SK-N-SH treated with all-trans-retinoic acid at 6 μM for 48 hours (cell line): ENCODE measurements at regions not wholly inside any gene's neighbourhood (a gene's known extent, or its start where the extent isn't known, plus 50 kb on each side); places are given as distances from the start of the nearest gene placed in this dataset.

Experiments
- ATAC-seq: fragments of 200-7000 bp; cut with Tn5 transposase; 3 replicates; pipeline ENCODE4 v1.9.1; 2020; ENCODE audit warnings: mild to moderate bottlenecking, moderate library complexity
- ARNTL ChIP-seq: fragments of 450-650 bp; formaldehyde crosslinking; IDR thresholded peaks from 2 replicates; pipeline ENCODE4 v1.5.0; 2020; ENCODE audit warnings: low read depth, mild to moderate bottlenecking, moderate library complexity, borderline replicate concordance
- BACH2 ChIP-seq: fragments of 250-450 bp; sonication (Bioruptor Pico); IDR thresholded peaks from 2 replicates; pipeline ENCODE4 v1.9.0; 2021; ENCODE audit warnings: mild to moderate bottlenecking, borderline replicate concordance
- CSDC2 ChIP-seq: fragments of 250-450 bp; sonication (Bioruptor Pico); IDR thresholded peaks from 2 replicates; pipeline ENCODE4 v1.5.0; 2020; ENCODE audit warnings: mild to moderate bottlenecking, moderate library complexity
- ESRRG ChIP-seq: fragments of 250-450 bp; sonication (Bioruptor Pico); IDR thresholded peaks from 2 replicates; pipeline ENCODE4 v1.6.1; 2021; ENCODE audit warnings: mild to moderate bottlenecking
- GLIS3 ChIP-seq: fragments of 250-450 bp; sonication (Bioruptor Pico); IDR thresholded peaks from 2 replicates; pipeline ENCODE4 v1.5.0; 2020; ENCODE audit warnings: mild to moderate bottlenecking, moderate library complexity
- ISL1 ChIP-seq: fragments of 250-450 bp; sonication (Bioruptor Pico); IDR thresholded peaks from 2 replicates; pipeline ENCODE4 v2.1.2; 2022; ENCODE audit warnings: mild to moderate bottlenecking, moderate library complexity
- OSR1 ChIP-seq: fragments of 250-450 bp; sonication (Bioruptor Pico); IDR thresholded peaks from 2 replicates; pipeline ENCODE4 v1.8.0; 2022; ENCODE audit warnings: moderate library complexity, mild to moderate bottlenecking, inconsistent platforms
- RARB ChIP-seq: fragments of 250-450 bp; sonication (Bioruptor Pico); IDR thresholded peaks from 2 replicates; pipeline ENCODE4 v1.8.0; 2021; ENCODE audit warnings: mild to moderate bottlenecking, moderate library complexity
- TCF4 ChIP-seq: fragments of 250-450 bp; sonication (Bioruptor Pico); IDR thresholded peaks from 2 replicates; pipeline ENCODE4 v1.8.0; 2021; ENCODE audit warnings: mild to moderate bottlenecking, moderate library complexity, borderline replicate concordance
- TOX ChIP-seq: fragments of 250-450 bp; sonication (Bioruptor Pico); IDR thresholded peaks from 2 replicates; pipeline ENCODE4 v1.8.0; 2021; ENCODE audit warnings: mild to moderate bottlenecking, moderate library complexity, borderline replicate concordance
- ZFP3 ChIP-seq: fragments of 250-450 bp; sonication (Bioruptor Pico); IDR thresholded peaks from 2 replicates; pipeline ENCODE4 v1.5.0; 2020; ENCODE audit warnings: mild to moderate bottlenecking, moderate library complexity
- ZFP30 ChIP-seq: fragments of 450-650 bp; formaldehyde crosslinking; IDR thresholded peaks from 2 replicates; pipeline ENCODE4 v1.5.0; 2022; ENCODE audit warnings: mild to moderate bottlenecking, moderate library complexity
- ZNF565 ChIP-seq: fragments of 450-650 bp; formaldehyde crosslinking; conservative IDR thresholded peaks from 2 replicates; pipeline ENCODE4 v1.5.0; 2020; ENCODE audit warnings: low read depth, mild to moderate bottlenecking, moderate library complexity
- ZNF70 ChIP-seq: fragments of 450-650 bp; formaldehyde crosslinking; IDR thresholded peaks from 2 replicates; pipeline ENCODE4 v1.5.0; 2020; ENCODE audit warnings: mild to moderate bottlenecking, moderate library complexity
- TF ChIP-seq, protein P1 (sequence below): fragments of 250-450 bp; sonication (Bioruptor Pico); IDR thresholded peaks from 2 replicates; pipeline ENCODE4 v1.8.0; 2020; ENCODE audit warnings: mild to moderate bottlenecking, moderate library complexity, borderline replicate concordance
- TF ChIP-seq, protein P2 (sequence below): fragments of 250-450 bp; sonication (Bioruptor Pico); IDR thresholded peaks from 2 replicates; pipeline ENCODE4 v1.8.0; 2021; ENCODE audit warnings: low read depth, mild to moderate bottlenecking, moderate library complexity, borderline replicate concordance
- TF ChIP-seq, protein P3 (sequence below): fragments of 250-450 bp; sonication (Bioruptor Pico); IDR thresholded peaks from 2 replicates; pipeline ENCODE4 v1.5.0; 2020; ENCODE audit warnings: mild to moderate bottlenecking, moderate library complexity
- TF ChIP-seq, protein P4 (sequence below): fragments of 250-450 bp; sonication (Bioruptor Pico); IDR thresholded peaks from 2 replicates; pipeline ENCODE4 v1.5.1; 2020; ENCODE audit warnings: low read depth, mild to moderate bottlenecking, moderate library complexity
- TF ChIP-seq, protein P5 (sequence below): fragments of 250-450 bp; sonication (Bioruptor Pico); IDR thresholded peaks from 2 replicates; pipeline ENCODE4 v1.5.1; 2021; ENCODE audit warnings: mild to moderate bottlenecking, moderate library complexity

DNA sequence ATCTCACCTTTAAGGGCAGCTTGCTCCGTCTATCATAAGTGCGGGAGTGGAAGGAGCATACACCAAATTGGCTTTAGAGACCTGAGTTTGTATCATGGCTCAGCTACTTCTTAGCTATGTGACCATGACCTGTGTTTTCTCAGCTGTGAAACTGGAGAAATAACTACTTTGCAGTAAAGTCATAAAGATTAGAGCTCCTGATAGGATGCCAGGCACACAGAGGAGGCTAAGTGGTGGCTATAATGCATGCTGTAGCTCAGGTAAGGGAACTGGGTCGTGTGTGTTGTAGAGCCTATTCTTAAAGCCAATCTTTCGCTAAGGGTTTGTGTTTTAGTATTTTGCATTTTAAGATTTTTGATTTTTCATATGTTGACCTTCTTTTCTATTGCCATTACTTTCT lies 451.5 kb upstream of the MAN1A1 start (continued):
- TF ChIP-seq, protein P1, sequence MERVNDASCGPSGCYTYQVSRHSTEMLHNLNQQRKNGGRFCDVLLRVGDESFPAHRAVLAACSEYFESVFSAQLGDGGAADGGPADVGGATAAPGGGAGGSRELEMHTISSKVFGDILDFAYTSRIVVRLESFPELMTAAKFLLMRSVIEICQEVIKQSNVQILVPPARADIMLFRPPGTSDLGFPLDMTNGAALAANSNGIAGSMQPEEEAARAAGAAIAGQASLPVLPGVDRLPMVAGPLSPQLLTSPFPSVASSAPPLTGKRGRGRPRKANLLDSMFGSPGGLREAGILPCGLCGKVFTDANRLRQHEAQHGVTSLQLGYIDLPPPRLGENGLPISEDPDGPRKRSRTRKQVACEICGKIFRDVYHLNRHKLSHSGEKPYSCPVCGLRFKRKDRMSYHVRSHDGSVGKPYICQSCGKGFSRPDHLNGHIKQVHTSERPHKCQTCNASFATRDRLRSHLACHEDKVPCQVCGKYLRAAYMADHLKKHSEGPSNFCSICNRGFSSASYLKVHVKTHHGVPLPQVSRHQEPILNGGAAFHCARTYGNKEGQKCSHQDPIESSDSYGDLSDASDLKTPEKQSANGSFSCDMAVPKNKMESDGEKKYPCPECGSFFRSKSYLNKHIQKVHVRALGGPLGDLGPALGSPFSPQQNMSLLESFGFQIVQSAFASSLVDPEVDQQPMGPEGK (CRISPR knock-in tag), result no peak
- no peak for TF ChIP-seq RARB (CRISPR knock-in tag)

DNA sequence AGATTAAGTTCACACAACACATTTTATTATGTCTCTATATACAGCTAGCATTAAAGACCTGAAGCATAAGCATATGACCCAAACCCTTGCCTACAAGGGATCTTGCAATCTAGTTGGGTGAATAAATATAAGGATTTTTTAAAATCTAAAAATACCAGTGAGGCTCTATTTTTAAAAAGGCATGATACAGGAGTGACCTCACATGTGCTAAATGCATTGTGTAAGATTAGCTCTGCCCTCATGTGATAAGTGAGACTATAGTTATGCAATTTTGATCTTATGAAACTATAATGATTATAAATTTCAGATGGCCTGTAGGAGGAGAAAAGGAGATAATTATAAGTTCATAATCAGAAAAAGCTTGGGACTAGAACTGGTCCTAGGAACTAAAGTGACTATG lies 451.0 kb upstream of the MAN1A1 start:
- TF ChIP-seq ARNTL (CRISPR knock-in tag) (no peak), ZFP30 (CRISPR knock-in tag) (no peak), CSDC2 (no peak), OSR1 (CRISPR knock-in tag) (no peak), TCF4 (CRISPR knock-in tag) (no peak), ESRRG (no peak), RARB (CRISPR knock-in tag) (no peak), GLIS3 (CRISPR knock-in tag) (no peak), ZFP3 (no peak), ZNF565 (CRISPR knock-in tag) (no peak), ZNF70 (CRISPR knock-in tag) (no peak), TOX (CRISPR knock-in tag) (no peak), BACH2 (CRISPR knock-in tag) (no peak), ISL1 (no peak)
- TF ChIP-seq, protein P2, sequence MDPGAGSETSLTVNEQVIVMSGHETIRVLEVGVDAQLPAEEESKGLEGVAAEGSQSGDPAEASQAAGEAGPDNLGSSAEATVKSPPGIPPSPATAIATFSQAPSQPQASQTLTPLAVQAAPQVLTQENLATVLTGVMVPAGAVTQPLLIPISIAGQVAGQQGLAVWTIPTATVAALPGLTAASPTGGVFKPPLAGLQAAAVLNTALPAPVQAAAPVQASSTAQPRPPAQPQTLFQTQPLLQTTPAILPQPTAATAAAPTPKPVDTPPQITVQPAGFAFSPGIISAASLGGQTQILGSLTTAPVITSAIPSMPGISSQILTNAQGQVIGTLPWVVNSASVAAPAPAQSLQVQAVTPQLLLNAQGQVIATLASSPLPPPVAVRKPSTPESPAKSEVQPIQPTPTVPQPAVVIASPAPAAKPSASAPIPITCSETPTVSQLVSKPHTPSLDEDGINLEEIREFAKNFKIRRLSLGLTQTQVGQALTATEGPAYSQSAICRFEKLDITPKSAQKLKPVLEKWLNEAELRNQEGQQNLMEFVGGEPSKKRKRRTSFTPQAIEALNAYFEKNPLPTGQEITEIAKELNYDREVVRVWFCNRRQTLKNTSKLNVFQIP (CRISPR knock-in tag), result no peak
- TF ChIP-seq, protein P3, sequence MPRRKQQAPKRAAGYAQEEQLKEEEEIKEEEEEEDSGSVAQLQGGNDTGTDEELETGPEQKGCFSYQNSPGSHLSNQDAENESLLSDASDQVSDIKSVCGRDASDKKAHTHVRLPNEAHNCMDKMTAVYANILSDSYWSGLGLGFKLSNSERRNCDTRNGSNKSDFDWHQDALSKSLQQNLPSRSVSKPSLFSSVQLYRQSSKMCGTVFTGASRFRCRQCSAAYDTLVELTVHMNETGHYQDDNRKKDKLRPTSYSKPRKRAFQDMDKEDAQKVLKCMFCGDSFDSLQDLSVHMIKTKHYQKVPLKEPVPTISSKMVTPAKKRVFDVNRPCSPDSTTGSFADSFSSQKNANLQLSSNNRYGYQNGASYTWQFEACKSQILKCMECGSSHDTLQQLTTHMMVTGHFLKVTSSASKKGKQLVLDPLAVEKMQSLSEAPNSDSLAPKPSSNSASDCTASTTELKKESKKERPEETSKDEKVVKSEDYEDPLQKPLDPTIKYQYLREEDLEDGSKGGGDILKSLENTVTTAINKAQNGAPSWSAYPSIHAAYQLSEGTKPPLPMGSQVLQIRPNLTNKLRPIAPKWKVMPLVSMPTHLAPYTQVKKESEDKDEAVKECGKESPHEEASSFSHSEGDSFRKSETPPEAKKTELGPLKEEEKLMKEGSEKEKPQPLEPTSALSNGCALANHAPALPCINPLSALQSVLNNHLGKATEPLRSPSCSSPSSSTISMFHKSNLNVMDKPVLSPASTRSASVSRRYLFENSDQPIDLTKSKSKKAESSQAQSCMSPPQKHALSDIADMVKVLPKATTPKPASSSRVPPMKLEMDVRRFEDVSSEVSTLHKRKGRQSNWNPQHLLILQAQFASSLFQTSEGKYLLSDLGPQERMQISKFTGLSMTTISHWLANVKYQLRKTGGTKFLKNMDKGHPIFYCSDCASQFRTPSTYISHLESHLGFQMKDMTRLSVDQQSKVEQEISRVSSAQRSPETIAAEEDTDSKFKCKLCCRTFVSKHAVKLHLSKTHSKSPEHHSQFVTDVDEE, result no peak
- TF ChIP-seq, protein P4, sequence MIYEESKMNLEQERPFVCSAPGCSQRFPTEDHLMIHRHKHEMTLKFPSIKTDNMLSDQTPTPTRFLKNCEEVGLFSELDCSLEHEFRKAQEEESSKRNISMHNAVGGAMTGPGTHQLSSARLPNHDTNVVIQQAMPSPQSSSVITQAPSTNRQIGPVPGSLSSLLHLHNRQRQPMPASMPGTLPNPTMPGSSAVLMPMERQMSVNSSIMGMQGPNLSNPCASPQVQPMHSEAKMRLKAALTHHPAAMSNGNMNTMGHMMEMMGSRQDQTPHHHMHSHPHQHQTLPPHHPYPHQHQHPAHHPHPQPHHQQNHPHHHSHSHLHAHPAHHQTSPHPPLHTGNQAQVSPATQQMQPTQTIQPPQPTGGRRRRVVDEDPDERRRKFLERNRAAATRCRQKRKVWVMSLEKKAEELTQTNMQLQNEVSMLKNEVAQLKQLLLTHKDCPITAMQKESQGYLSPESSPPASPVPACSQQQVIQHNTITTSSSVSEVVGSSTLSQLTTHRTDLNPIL (CRISPR knock-in tag), result no peak
- TF ChIP-seq, protein P1 (CRISPR knock-in tag), result no peak
- no peak for ATAC-seq

DNA sequence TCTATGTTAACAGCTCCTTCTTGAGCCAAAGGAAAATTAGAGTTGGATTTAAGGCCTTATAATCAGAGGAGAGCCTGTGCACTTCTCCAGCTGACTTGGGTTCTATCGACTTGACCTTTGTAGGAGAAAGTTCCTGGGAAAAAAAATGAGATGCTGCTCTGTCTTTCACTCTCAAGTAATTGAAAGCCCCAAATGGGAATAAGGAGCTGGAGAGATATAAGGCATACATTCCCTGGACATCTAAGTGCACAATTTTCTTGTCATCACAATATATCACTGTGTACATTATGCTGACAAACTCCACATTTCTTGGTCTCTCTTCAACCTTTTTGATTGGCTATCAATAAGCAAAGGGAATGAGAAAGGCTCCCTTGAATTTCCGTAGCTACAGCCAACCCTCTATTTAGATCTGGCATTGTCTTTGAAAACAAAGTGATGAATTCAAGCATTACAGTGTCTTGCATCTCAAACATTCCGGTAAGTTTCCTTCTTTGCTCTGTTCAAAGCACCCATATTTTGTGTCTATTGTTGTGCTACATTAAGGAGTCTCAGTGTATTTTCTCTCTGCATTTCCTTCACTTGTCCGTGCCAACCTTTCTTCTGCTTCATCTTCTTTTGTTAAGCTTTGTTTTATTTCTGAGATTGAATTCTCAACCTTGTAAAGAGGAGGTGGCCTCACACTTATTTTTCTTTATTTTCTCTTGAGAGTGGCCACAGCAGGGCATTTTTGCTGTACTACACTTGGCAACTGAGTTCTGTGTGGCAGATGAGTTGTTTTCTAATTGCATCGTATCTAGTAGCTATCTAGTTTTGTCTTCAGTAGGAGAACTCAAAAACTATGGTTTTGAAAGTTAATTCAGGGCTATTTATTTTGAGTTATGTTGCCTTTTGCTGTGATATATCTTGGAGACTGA lies 450.3 kb upstream of the MAN1A1 start:
- TF ChIP-seq GLIS3 (CRISPR knock-in tag), result no peak
- no peak for TF ChIP-seq ARNTL (CRISPR knock-in tag)
- no peak for ATAC-seq

DNA sequence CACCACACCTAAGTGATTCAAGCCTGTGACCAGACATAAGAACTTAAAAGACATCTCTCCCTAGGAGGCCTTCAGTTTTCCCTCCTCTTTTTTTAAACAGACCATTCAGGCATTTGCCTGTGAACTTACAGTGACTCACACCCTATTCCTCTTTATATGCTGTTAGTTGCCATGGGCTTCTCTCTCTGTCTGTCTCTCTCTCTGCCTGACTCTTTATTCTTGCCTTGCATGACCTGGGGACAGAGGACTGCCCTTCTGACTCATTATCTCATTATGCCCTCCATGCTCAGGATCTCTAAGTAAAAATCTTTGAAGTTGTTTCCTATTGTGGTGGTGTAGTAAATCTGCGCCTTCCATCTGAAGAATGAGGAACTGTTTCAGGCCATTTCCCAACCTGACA lies 442.2 kb upstream of the MAN1A1 start:
- ATAC-seq, result no peak
- TF ChIP-seq OSR1 (CRISPR knock-in tag) (no peak), ZNF70 (CRISPR knock-in tag) (no peak), TCF4 (CRISPR knock-in tag) (no peak), ISL1 (no peak)
- TF ChIP-seq, protein P5, sequence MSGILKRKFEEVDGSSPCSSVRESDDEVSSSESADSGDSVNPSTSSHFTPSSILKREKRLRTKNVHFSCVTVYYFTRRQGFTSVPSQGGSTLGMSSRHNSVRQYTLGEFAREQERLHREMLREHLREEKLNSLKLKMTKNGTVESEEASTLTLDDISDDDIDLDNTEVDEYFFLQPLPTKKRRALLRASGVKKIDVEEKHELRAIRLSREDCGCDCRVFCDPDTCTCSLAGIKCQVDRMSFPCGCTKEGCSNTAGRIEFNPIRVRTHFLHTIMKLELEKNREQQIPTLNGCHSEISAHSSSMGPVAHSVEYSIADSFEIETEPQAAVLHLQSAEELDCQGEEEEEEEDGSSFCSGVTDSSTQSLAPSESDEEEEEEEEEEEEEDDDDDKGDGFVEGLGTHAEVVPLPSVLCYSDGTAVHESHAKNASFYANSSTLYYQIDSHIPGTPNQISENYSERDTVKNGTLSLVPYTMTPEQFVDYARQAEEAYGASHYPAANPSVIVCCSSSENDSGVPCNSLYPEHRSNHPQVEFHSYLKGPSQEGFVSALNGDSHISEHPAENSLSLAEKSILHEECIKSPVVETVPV (CRISPR knock-in tag), result no peak
- TF ChIP-seq, all 23 proteins: peak for 0
